HepG2 (cell line): ENCODE measurements at regions not wholly inside any gene's neighbourhood (a gene's known extent, or its start where the extent isn't known, plus 50 kb on each side); places are given as distances from the start of the nearest gene placed in this dataset.

ENCODE experiments used
- DMAP1 ChIP-seq: IDR thresholded peaks from 2 replicates; pipeline ENCODE4 v1.6.1; 2016
- GTF2F1 ChIP-seq: fragments of 150-350 bp; IDR thresholded peaks from 2 replicates; pipeline ENCODE4 v1.6.1; 2014; ENCODE audit warnings: low read length
- MBD4 ChIP-seq: IDR thresholded peaks from 2 replicates; pipeline ENCODE4 v1.6.1; 2012; ENCODE audit warnings: low read length, inconsistent platforms, borderline replicate concordance
- TCF7 ChIP-seq: sonication (generic); IDR thresholded peaks from 2 replicates; pipeline ENCODE4 v1.6.1; 2016; ENCODE audit warnings: antibody characterized with exemption, low read depth
- TFE3 ChIP-seq: IDR thresholded peaks from 2 replicates; pipeline ENCODE4 v1.6.1; 2016
- THRA ChIP-seq: sonication (generic); formaldehyde crosslinking; IDR thresholded peaks from 2 replicates; pipeline ENCODE4 v1.4.0; 2020; ENCODE audit warnings: missing genetic modification reagents, borderline replicate concordance
- U2AF2 ChIP-seq: fragments of 200-400 bp; formaldehyde crosslinking; IDR thresholded peaks from 2 replicates; pipeline ENCODE4 v1.6.1; 2017; ENCODE audit warnings: low read depth, mild to moderate bottlenecking, low read length
- YEATS4 ChIP-seq: sonication (generic); formaldehyde crosslinking; IDR thresholded peaks from 2 replicates; pipeline ENCODE4 v1.4.0; 2020; ENCODE audit warnings: missing genetic modification reagents, borderline replicate concordance
- ZFP1 ChIP-seq: IDR thresholded peaks from 2 replicates; pipeline ENCODE4 v1.6.1; 2016
- ZGPAT ChIP-seq: IDR thresholded peaks from 2 replicates; pipeline ENCODE4 v1.6.1; 2016; ENCODE audit warnings: mild to moderate bottlenecking
- ZNF121 ChIP-seq: sonication (generic); formaldehyde crosslinking; IDR thresholded peaks from 2 replicates; pipeline ENCODE4 v1.5.0; 2020; ENCODE audit warnings: mild to moderate bottlenecking, missing genetic modification reagents
- TF ChIP-seq, protein P1 (sequence below): IDR thresholded peaks from 2 replicates; pipeline ENCODE4 v1.6.1; 2018; ENCODE audit warnings: missing genetic modification reagents, mild to moderate bottlenecking, missing compliant biosample characterization
- TF ChIP-seq, protein P2 (sequence below): sonication (generic); formaldehyde crosslinking; IDR thresholded peaks from 2 replicates; pipeline ENCODE4 v1.5.0; 2020; ENCODE audit warnings: mild to moderate bottlenecking, missing genetic modification reagents, borderline replicate concordance

- no peak for TF ChIP-seq GTF2F1
- peak; percentile 48; the same call in 1 of the 2 replicates for TF ChIP-seq TCF7
- TF ChIP-seq DMAP1 (CRISPR knock-in tag) = 0 out of 2 replicates have a peak, but pooled peaks have one; percentile 31
- TF ChIP-seq U2AF2 = no peak
- peak; percentile 30; the same call in 1 of the 2 replicates for TF ChIP-seq YEATS4 (CRISPR knock-in tag)
- TF ChIP-seq TFE3 (CRISPR knock-in tag) = peak; percentile 64; the same call in 1 of the 2 replicates
- TF ChIP-seq ZFP1 = 0 out of 2 replicates have a peak, but pooled peaks have one; percentile 30
- TF ChIP-seq, protein P1, sequence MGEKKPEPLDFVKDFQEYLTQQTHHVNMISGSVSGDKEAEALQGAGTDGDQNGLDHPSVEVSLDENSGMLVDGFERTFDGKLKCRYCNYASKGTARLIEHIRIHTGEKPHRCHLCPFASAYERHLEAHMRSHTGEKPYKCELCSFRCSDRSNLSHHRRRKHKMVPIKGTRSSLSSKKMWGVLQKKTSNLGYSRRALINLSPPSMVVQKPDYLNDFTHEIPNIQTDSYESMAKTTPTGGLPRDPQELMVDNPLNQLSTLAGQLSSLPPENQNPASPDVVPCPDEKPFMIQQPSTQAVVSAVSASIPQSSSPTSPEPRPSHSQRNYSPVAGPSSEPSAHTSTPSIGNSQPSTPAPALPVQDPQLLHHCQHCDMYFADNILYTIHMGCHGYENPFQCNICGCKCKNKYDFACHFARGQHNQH (CRISPR knock-in tag) = 0 out of 2 replicates have a peak, but pooled peaks have one; percentile 23
- TF ChIP-seq ZNF121 (CRISPR knock-in tag) = 0 out of 2 replicates have a peak, but pooled peaks have one; percentile 9
- TF ChIP-seq MBD4 = no peak
- peak; percentile 51; the same call in 1 of the 2 replicates for TF ChIP-seq THRA (CRISPR knock-in tag)
- TF ChIP-seq ZGPAT = peak; percentile 71
- TF ChIP-seq, protein P2, sequence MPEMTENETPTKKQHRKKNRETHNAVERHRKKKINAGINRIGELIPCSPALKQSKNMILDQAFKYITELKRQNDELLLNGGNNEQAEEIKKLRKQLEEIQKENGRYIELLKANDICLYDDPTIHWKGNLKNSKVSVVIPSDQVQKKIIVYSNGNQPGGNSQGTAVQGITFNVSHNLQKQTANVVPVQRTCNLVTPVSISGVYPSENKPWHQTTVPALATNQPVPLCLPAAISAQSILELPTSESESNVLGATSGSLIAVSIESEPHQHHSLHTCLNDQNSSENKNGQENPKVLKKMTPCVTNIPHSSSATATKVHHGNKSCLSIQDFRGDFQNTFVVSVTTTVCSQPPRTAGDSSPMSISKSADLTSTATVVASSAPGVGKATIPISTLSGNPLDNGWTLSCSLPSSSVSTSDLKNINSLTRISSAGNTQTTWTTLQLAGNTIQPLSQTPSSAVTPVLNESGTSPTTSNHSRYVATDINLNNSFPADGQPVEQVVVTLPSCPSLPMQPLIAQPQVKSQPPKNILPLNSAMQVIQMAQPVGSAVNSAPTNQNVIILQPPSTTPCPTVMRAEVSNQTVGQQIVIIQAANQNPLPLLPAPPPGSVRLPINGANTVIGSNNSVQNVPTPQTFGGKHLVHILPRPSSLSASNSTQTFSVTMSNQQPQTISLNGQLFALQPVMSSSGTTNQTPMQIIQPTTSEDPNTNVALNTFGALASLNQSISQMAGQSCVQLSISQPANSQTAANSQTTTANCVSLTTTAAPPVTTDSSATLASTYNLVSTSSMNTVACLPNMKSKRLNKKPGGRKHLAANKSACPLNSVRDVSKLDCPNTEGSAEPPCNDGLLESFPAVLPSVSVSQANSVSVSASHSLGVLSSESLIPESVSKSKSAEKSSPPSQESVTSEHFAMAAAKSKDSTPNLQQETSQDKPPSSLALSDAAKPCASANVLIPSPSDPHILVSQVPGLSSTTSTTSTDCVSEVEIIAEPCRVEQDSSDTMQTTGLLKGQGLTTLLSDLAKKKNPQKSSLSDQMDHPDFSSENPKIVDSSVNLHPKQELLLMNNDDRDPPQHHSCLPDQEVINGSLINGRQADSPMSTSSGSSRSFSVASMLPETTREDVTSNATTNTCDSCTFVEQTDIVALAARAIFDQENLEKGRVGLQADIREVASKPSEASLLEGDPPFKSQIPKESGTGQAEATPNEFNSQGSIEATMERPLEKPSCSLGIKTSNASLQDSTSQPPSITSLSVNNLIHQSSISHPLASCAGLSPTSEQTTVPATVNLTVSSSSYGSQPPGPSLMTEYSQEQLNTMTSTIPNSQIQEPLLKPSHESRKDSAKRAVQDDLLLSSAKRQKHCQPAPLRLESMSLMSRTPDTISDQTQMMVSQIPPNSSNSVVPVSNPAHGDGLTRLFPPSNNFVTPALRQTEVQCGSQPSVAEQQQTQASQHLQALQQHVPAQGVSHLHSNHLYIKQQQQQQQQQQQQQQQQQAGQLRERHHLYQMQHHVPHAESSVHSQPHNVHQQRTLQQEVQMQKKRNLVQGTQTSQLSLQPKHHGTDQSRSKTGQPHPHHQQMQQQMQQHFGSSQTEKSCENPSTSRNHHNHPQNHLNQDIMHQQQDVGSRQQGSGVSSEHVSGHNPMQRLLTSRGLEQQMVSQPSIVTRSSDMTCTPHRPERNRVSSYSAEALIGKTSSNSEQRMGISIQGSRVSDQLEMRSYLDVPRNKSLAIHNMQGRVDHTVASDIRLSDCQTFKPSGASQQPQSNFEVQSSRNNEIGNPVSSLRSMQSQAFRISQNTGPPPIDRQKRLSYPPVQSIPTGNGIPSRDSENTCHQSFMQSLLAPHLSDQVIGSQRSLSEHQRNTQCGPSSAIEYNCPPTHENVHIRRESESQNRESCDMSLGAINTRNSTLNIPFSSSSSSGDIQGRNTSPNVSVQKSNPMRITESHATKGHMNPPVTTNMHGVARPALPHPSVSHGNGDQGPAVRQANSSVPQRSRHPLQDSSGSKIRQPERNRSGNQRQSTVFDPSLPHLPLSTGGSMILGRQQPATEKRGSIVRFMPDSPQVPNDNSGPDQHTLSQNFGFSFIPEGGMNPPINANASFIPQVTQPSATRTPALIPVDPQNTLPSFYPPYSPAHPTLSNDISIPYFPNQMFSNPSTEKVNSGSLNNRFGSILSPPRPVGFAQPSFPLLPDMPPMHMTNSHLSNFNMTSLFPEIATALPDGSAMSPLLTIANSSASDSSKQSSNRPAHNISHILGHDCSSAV (CRISPR knock-in tag) = no peak
Measured at GRCh38 chr4:123064390-123064789, 142.0 kb upstream of the NUDT6 start (continued).
